B cell (primary cell): ENCODE measurements at regions not wholly inside any gene's neighbourhood (a gene's known extent, or its start where the extent isn't known, plus 50 kb on each side); places are given as distances from the start of the nearest gene placed in this dataset.

ENCODE experiments used
- CTCF ChIP-seq: fragments of 200-600 bp; IDR thresholded peaks from one replicate; pipeline ENCODE4 v1.8.0; 2022; ENCODE audit warnings: antibody characterized with exemption, mild to moderate bottlenecking
- EZH2 ChIP-seq: IDR thresholded peaks from 2 replicates; pipeline ENCODE4 v1.6.1; 2012; ENCODE audit warnings: borderline replicate concordance, low read depth, mild to moderate bottlenecking, moderate library complexity, low read length; ENCODE audit not compliant: insufficient read depth, poor library complexity, severe bottlenecking

GRCh38 chr6:169946971-169947370 lies 195.5 kb downstream of the ERMARD start:
- TF ChIP-seq CTCF: no peak
- no peak for TF ChIP-seq EZH2
